ENCODE measurements at regions not wholly inside any gene's neighbourhood (a gene's known extent, or its start where the extent isn't known, plus 50 kb on each side); places are given as distances from the start of the nearest gene placed in this dataset.
"Not testable (repeated sequence)": the region's sequence is repeated elsewhere in the genome, so short reads cannot be mapped to it uniquely, and the experiment has no call there.

DNA sequence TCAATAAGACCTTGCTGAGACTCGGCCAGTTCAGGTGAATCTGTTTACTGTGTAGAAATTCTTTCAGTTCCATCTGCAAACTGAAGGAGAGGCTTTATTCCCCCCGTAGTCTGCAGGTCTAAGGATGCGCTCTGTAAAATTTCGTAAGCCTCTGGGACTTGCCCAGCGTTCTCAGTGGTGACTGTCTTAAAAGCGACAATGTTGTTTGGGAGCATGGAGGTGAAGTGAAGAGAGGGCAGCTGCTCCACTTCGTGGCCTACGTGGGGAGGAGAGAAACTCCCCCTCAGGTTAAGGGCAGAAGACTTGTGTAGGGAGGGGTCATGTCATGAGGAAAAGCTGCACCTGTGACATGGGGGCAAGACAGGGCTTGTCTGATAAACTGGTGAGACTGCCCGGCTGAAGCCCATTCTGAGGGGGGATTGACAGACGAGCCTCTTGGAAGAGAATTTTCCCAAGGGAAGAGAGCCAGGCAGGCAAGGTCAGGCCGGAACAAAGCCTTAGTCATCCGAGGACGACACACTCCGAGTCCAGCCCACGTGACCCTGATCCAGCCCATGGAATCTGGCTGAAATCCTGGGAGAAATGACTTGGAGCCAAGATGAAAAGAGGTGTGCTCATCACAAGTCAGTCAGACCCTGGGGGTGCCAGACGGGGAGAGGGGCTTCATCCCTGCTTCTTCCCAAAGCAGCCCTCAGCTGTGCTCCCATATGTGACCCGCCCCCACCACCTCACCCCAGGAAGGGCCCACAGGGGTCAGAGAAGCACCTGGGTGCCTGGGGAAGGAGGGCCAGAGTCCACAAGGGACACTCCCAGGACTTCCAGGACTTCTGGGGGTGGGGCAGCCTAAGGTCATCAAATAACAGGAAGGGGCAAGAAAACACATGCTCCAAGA, 88.5 kb upstream of the SH3BP4 start:
- Histone ChIP-seq H4K20me1 (ENCODE audit: control insufficient read depth, extremely low read depth, insufficient read depth, low read length) (no peaks in the 10 kb centered on the region), H2AFZ (ENCODE audit: low read length) (no peak overlapping the region)

DNA sequence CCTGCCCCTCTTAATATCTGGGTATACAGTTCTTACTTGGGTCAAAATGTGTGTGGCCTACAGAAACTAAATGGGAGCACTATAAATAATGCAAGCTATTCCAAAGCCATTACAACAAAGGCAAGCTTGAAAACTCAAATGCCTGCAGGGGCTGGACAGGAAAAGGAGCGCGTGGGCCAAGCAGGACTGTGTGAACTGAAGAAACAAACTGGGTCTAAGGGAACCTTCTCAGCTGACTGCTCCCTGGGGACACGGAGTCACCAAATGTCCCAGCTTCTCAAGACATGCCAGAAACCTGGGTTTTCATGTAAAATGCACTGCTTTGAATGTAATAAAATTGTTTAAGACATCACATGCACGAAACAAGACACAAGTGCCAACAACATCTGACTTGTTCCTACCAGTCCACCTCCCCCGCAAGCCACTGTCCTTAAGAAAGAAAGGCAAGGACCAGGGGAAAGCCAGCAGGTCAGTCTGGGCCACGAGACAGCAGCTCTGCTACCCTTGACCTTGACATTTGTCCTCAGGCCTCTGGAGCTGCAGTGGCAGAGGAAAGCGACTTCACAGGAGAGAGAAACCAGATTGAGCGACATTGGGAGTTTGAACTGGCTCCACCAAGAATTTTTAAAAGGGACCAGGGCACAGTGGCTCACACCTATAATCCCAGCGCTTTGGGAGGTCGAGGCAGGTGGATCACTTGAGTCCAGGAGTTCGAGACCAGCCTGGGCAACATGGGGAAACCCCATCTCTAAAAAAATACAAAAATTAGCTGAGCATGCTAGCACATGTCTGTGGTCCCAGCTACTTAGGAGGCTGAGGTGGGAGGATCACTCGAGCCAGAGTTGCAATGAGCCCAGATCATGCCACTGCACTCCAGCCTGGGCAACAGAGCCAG, 89.7 kb upstream of the SH3BP4 start:
- Histone ChIP-seq H3K4me1 (ENCODE audit: control insufficient read depth, extremely low read depth, insufficient read depth, low read length) (peaks cover 6% of the 10 kb centered on the region), H3K4me3 (replicated peaks in 1 of 4; ENCODE audit: control extremely low read depth in 1 of 4, insufficient read depth in 1 of 4, low read depth in 3 of 4, low read length in 4 of 4) (no peak overlapping the region), H3K36me3 (ENCODE audit: control insufficient read depth, insufficient read depth, low read length) (no peaks in the 10 kb centered on the region), H2AFZ (ENCODE audit: low read length) (no peak overlapping the region), H3K4me2 (ENCODE audit: extremely low read depth, insufficient read depth, low read length) (no peak overlapping the region), H3K27ac (ENCODE audit: insufficient read depth, low read length) (no peak overlapping the region), H3K9me3 (ENCODE audit: control insufficient read depth, insufficient read depth, low read depth, low read length) (no peaks in the 10 kb centered on the region), H3K79me2 (ENCODE audit: control insufficient read depth, insufficient read depth, low read length) (no peaks in the 10 kb centered on the region), H3K27me3 (ENCODE audit: control insufficient read depth, insufficient read depth, low read length) (no peaks in the 10 kb centered on the region), H3K9ac (ENCODE audit: insufficient read depth, low read length) (no peak overlapping the region), H4K20me1 (ENCODE audit: control insufficient read depth, extremely low read depth, insufficient read depth, low read length) (no peaks in the 10 kb centered on the region)
- no peak for DNase-seq (ENCODE audit: low read depth in 2 of 2)
- no peak for TF ChIP-seq EZH2 (IDR thresholded peaks at IDR 0.05; ENCODE audit: low read length, missing control alignments)
- TF ChIP-seq, protein P1, sequence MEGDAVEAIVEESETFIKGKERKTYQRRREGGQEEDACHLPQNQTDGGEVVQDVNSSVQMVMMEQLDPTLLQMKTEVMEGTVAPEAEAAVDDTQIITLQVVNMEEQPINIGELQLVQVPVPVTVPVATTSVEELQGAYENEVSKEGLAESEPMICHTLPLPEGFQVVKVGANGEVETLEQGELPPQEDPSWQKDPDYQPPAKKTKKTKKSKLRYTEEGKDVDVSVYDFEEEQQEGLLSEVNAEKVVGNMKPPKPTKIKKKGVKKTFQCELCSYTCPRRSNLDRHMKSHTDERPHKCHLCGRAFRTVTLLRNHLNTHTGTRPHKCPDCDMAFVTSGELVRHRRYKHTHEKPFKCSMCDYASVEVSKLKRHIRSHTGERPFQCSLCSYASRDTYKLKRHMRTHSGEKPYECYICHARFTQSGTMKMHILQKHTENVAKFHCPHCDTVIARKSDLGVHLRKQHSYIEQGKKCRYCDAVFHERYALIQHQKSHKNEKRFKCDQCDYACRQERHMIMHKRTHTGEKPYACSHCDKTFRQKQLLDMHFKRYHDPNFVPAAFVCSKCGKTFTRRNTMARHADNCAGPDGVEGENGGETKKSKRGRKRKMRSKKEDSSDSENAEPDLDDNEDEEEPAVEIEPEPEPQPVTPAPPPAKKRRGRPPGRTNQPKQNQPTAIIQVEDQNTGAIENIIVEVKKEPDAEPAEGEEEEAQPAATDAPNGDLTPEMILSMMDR (conservative IDR thresholded peaks at IDR 0.05 in 1 of 2, IDR thresholded peaks at IDR 0.05 in 1 of 2; ENCODE audit: low read depth in 1 of 2, low read length in 2 of 2), result no peak

More for the DNA sequence above, 88.5 kb upstream of the SH3BP4 start:
- no peaks in the 10 kb centered on the region for H3K27me3 ChIP-seq (ENCODE audit: control insufficient read depth, insufficient read depth, low read length)
- no peaks in the 10 kb centered on the region for H3K79me2 ChIP-seq (ENCODE audit: control insufficient read depth, insufficient read depth, low read length)
- H3K4me1 ChIP-seq (ENCODE audit: control insufficient read depth, extremely low read depth, insufficient read depth, low read length), result peaks cover 6% of the 10 kb centered on the region
- no peak overlapping the region for H3K27ac ChIP-seq (ENCODE audit: insufficient read depth, low read length)
- H3K9me3 ChIP-seq (ENCODE audit: control insufficient read depth, insufficient read depth, low read depth, low read length), result no peaks in the 10 kb centered on the region
- H3K9ac ChIP-seq (ENCODE audit: insufficient read depth, low read length), result no peak overlapping the region
- no peak for TF ChIP-seq EZH2 (IDR thresholded peaks at IDR 0.05; ENCODE audit: low read length, missing control alignments)
- TF ChIP-seq, protein P1 (conservative IDR thresholded peaks at IDR 0.05 in 1 of 2, IDR thresholded peaks at IDR 0.05 in 1 of 2; ENCODE audit: low read depth in 1 of 2, low read length in 2 of 2), result no peak
- no peak overlapping the region for H3K4me2 ChIP-seq (ENCODE audit: extremely low read depth, insufficient read depth, low read length)
- no peak overlapping the region for H3K4me3 ChIP-seq (replicated peaks in 1 of 4; ENCODE audit: control extremely low read depth in 1 of 4, insufficient read depth in 1 of 4, low read depth in 3 of 4, low read length in 4 of 4)
- peak; percentile 84 to 86 for DNase-seq (ENCODE audit: low read depth in 2 of 2)
- H3K36me3 ChIP-seq (ENCODE audit: control insufficient read depth, insufficient read depth, low read length), result no peaks in the 10 kb centered on the region

DNA sequence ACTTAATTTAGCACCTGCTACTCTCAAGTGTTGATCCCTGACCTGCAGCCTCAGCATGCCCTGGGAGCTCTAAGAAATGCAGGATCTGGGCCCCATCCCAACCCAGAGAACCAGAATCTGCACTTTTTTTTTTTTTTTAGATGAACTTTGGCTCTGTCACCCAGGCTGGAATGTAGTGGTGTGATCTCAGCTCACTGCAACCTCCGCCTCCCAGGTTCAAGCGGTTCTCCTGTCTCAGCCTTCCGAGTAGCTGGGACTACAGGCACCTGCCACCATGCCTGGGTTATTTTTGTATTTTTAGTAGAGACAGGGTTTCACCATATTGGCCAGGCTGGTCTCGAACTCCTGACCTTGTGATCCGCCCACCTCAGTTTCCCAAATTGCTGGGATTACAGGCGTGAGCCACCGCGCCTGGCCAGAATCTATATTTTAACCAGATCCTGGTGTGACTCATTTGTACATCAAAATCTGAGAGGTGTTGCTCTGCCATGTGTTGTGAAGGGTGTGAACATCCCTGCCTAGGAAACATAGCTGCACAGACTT, 92.4 kb upstream of the SH3BP4 start:
- not testable (repeated sequence) for H3K27me3 ChIP-seq (ENCODE audit: control insufficient read depth, insufficient read depth, low read length); H3K4me3 ChIP-seq (replicated peaks in 1 of 4; ENCODE audit: control extremely low read depth in 1 of 4, insufficient read depth in 1 of 4, low read depth in 3 of 4, low read length in 4 of 4); H3K9me3 ChIP-seq (ENCODE audit: control insufficient read depth, insufficient read depth, low read depth, low read length); H3K4me1 ChIP-seq (ENCODE audit: control insufficient read depth, extremely low read depth, insufficient read depth, low read length); H3K79me2 ChIP-seq (ENCODE audit: control insufficient read depth, insufficient read depth, low read length); H2AFZ ChIP-seq (ENCODE audit: low read length); H3K27ac ChIP-seq (ENCODE audit: insufficient read depth, low read length); H3K9ac ChIP-seq (ENCODE audit: insufficient read depth, low read length); H3K4me2 ChIP-seq (ENCODE audit: extremely low read depth, insufficient read depth, low read length); H4K20me1 ChIP-seq (ENCODE audit: control insufficient read depth, extremely low read depth, insufficient read depth, low read length); H3K36me3 ChIP-seq (ENCODE audit: control insufficient read depth, insufficient read depth, low read length); DNase-seq (ENCODE audit: low read depth in 2 of 2)
